ENCODE measurements at regions not wholly inside any gene's neighbourhood (a gene's known extent, or its start where the extent isn't known, plus 50 kb on each side); places are given as distances from the start of the nearest gene placed in this dataset.
"Not testable (repeated sequence)": the region's sequence is repeated elsewhere in the genome, so short reads cannot be mapped to it uniquely, and the experiment has no call there.

DNA sequence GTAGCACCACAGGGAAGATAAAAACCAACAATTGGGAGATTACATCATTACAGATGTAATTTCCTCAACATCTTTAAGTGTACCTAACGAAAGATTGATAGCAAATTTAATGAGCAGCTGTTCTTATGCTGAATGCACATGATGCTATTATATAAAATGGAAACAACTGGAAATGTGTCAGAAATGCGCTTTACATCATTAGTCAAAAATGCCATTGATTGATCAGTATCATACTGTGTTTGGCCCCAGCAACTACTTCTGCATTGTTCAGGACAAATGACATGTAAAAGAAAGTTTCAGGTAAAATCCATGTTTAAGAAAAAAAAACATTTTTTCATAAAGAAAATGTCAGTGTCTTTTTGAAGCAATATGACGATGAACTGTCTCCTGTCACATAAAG is 625.5 kb upstream of the MIR17HG start:
- Histone ChIP-seq H3K4me3 (ENCODE audit: control insufficient read depth in 1 of 7, extremely low read depth in 1 of 7, insufficient read depth in 4 of 7, low read depth in 2 of 7, low read length in 6 of 7) (no peak overlapping the region), H3K4me1 (ENCODE audit: control extremely low read depth in 1 of 4, control insufficient read depth in 4 of 4, insufficient read depth in 4 of 4, low read length in 3 of 4) (no peaks in the 10 kb centered on the region), H3K27ac (ENCODE audit: insufficient read depth in 1 of 2, low read depth in 1 of 2, low read length in 2 of 2, poor library complexity in 1 of 2, severe bottlenecking in 2 of 2) (no peak overlapping the region), H3K36me3 (ENCODE audit: control insufficient read depth in 4 of 4, insufficient read depth in 4 of 4, low read length in 3 of 4) (no peaks in the 10 kb centered on the region), H3K27me3 (replicated peaks in 2 of 5; ENCODE audit: control insufficient read depth in 4 of 5, insufficient read depth in 5 of 5, low read length in 4 of 5) (no peaks in the 10 kb centered on the region), H3K9me3 (ENCODE audit: control extremely low read depth in 1 of 5, control insufficient read depth in 4 of 5, insufficient read depth in 2 of 5, low read depth in 1 of 5, low read length in 4 of 5) (peaks cover 0 to 2% (median 0%) of the 10 kb centered on the region in 5 experiments)
- ChIA-PET CTCF (no interaction called here), POLR2A (no interaction called here)
- WGBS (ENCODE audit: insufficient coverage), result 100% methylated on average over 2 of the region's 3 CpGs
- no peak for DNase-seq

- Histone ChIP-seq H3K27me3 (replicated peaks in 2 of 5; ENCODE audit: control insufficient read depth in 4 of 5, insufficient read depth in 5 of 5, low read length in 4 of 5) (no peaks in the 10 kb centered on the region), H3K36me3 (ENCODE audit: control insufficient read depth in 4 of 4, insufficient read depth in 4 of 4, low read length in 3 of 4) (no peaks in the 10 kb centered on the region), H3K4me1 (ENCODE audit: control extremely low read depth in 1 of 4, control insufficient read depth in 4 of 4, insufficient read depth in 4 of 4, low read length in 3 of 4) (no peaks in the 10 kb centered on the region), H3K27ac (ENCODE audit: insufficient read depth in 1 of 2, low read depth in 1 of 2, low read length in 2 of 2, poor library complexity in 1 of 2, severe bottlenecking in 2 of 2) (no peak overlapping the region), H3K9me3 (ENCODE audit: control extremely low read depth in 1 of 5, control insufficient read depth in 4 of 5, insufficient read depth in 2 of 5, low read depth in 1 of 5, low read length in 4 of 5) (peaks cover 0 to 2% (median 0%) of the 10 kb centered on the region in 5 experiments), H3K4me3 (ENCODE audit: control insufficient read depth in 1 of 7, extremely low read depth in 1 of 7, insufficient read depth in 4 of 7, low read depth in 2 of 7, low read length in 6 of 7) (no peak overlapping the region)
- CTCF ChIA-PET, result no interaction called here
- WGBS (ENCODE audit: insufficient coverage), result no CpG with 5 or more reads among the region's 1 CpG
- POLR2A ChIA-PET, result no interaction called here
- DNase-seq, result no peak
Measured at GRCh38 chr13:90723381-90723780, 624.1 kb upstream of the MIR17HG start.

- Histone ChIP-seq H3K36me3 (ENCODE audit: control insufficient read depth in 4 of 4, insufficient read depth in 4 of 4, low read length in 3 of 4) (no peaks in the 10 kb centered on the region), H3K27me3 (replicated peaks in 2 of 5; ENCODE audit: control insufficient read depth in 4 of 5, insufficient read depth in 5 of 5, low read length in 4 of 5) (no peaks in the 10 kb centered on the region), H3K9me3 (ENCODE audit: control extremely low read depth in 1 of 5, control insufficient read depth in 4 of 5, insufficient read depth in 2 of 5, low read depth in 1 of 5, low read length in 4 of 5) (peaks cover 0 to 1% (median 0%) of the 10 kb centered on the region in 5 experiments), H3K4me1 (ENCODE audit: control extremely low read depth in 1 of 4, control insufficient read depth in 4 of 4, insufficient read depth in 4 of 4, low read length in 3 of 4) (no peaks in the 10 kb centered on the region), H3K27ac (ENCODE audit: insufficient read depth in 1 of 2, low read depth in 1 of 2, low read length in 2 of 2, poor library complexity in 1 of 2, severe bottlenecking in 2 of 2) (no peak overlapping the region), H3K4me3 (ENCODE audit: control insufficient read depth in 1 of 7, extremely low read depth in 1 of 7, insufficient read depth in 4 of 7, low read depth in 2 of 7, low read length in 6 of 7) (no peak overlapping the region)
- 100% methylated on average over 1 of the region's 2 CpGs for WGBS (ENCODE audit: insufficient coverage)
- CTCF ChIA-PET, result no interaction called here
- no peak for DNase-seq
- POLR2A ChIA-PET, result no interaction called here
Measured at GRCh38 chr13:90726375-90726774, 621.1 kb upstream of the MIR17HG start.

- Histone ChIP-seq H3K4me1 (ENCODE audit: control extremely low read depth in 1 of 4, control insufficient read depth in 4 of 4, insufficient read depth in 4 of 4, low read length in 3 of 4) (no peaks in the 10 kb centered on the region), H3K27ac (ENCODE audit: insufficient read depth in 1 of 2, low read depth in 1 of 2, low read length in 2 of 2, poor library complexity in 1 of 2, severe bottlenecking in 2 of 2) (no peak overlapping the region), H3K4me3 (ENCODE audit: control insufficient read depth in 1 of 7, extremely low read depth in 1 of 7, insufficient read depth in 4 of 7, low read depth in 2 of 7, low read length in 6 of 7) (no peak overlapping the region), H3K36me3 (ENCODE audit: control insufficient read depth in 4 of 4, insufficient read depth in 4 of 4, low read length in 3 of 4) (no peaks in the 10 kb centered on the region), H3K27me3 (replicated peaks in 2 of 5; ENCODE audit: control insufficient read depth in 4 of 5, insufficient read depth in 5 of 5, low read length in 4 of 5) (no peaks in the 10 kb centered on the region), H3K9me3 (ENCODE audit: control extremely low read depth in 1 of 5, control insufficient read depth in 4 of 5, insufficient read depth in 2 of 5, low read depth in 1 of 5, low read length in 4 of 5) (peaks cover 0 to 5% (median 0%) of the 10 kb centered on the region in 5 experiments)
- DNase-seq, result peak in 2 of 3 donors; percentile 10 to 16
- ChIA-PET CTCF (no interaction called here), POLR2A (no interaction called here)
- 92% methylated on average over 2 of the region's 2 CpGs for WGBS (ENCODE audit: insufficient coverage)
Measured at GRCh38 chr13:90732049-90732448, 615.4 kb upstream of the MIR17HG start.

DNA sequence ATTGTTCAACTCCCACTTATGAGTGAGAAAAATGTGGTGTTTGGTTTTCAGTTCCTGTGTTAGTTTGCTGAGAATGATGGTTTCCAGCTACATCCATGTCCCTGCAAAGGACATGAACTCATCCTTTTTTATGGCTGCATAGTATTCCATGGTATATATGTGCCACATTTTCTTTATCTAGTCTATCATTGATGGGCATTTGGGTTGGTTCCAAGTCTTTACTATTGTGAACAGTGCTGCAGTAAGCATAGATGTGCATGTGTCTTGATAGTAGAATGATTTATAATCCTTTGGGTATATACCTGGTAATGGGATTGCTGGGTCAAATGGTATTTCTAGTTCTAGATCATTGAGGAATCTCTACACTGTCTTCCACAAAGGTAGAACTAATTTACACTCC is 613.0 kb upstream of the MIR17HG start:
- H3K27ac ChIP-seq (ENCODE audit: insufficient read depth in 1 of 2, low read depth in 1 of 2, low read length in 2 of 2, poor library complexity in 1 of 2, severe bottlenecking in 2 of 2); H3K27me3 ChIP-seq (replicated peaks in 2 of 5; ENCODE audit: control insufficient read depth in 4 of 5, insufficient read depth in 5 of 5, low read length in 4 of 5); DNase-seq; H3K36me3 ChIP-seq (ENCODE audit: control insufficient read depth in 4 of 4, insufficient read depth in 4 of 4, low read length in 3 of 4); H3K9me3 ChIP-seq (ENCODE audit: control extremely low read depth in 1 of 5, control insufficient read depth in 4 of 5, insufficient read depth in 2 of 5, low read depth in 1 of 5, low read length in 4 of 5); H3K4me3 ChIP-seq (ENCODE audit: control insufficient read depth in 1 of 7, extremely low read depth in 1 of 7, insufficient read depth in 4 of 7, low read depth in 2 of 7, low read length in 6 of 7); POLR2A ChIA-PET; H3K4me1 ChIP-seq (ENCODE audit: control extremely low read depth in 1 of 4, control insufficient read depth in 4 of 4, insufficient read depth in 4 of 4, low read length in 3 of 4): not testable (repeated sequence)
- CTCF ChIA-PET, result interaction anchor here (1.0 kb wide), 1 partner anchor 25 kb away, joined by 3 read pairs; no protein-coding TSS in a partner anchor

- POLR2A ChIA-PET, result no interaction called here
- Histone ChIP-seq H3K9me3 (ENCODE audit: control extremely low read depth in 1 of 5, control insufficient read depth in 4 of 5, insufficient read depth in 2 of 5, low read depth in 1 of 5, low read length in 4 of 5) (peaks cover 0 to 1% (median 0%) of the 10 kb centered on the region in 5 experiments), H3K27me3 (replicated peaks in 2 of 5; ENCODE audit: control insufficient read depth in 4 of 5, insufficient read depth in 5 of 5, low read length in 4 of 5) (no peaks in the 10 kb centered on the region), H3K4me1 (ENCODE audit: control extremely low read depth in 1 of 4, control insufficient read depth in 4 of 4, insufficient read depth in 4 of 4, low read length in 3 of 4) (no peaks in the 10 kb centered on the region), H3K4me3 (ENCODE audit: control insufficient read depth in 1 of 7, extremely low read depth in 1 of 7, insufficient read depth in 4 of 7, low read depth in 2 of 7, low read length in 6 of 7) (no peak overlapping the region), H3K36me3 (ENCODE audit: control insufficient read depth in 4 of 4, insufficient read depth in 4 of 4, low read length in 3 of 4) (no peaks in the 10 kb centered on the region), H3K27ac (ENCODE audit: insufficient read depth in 1 of 2, low read depth in 1 of 2, low read length in 2 of 2, poor library complexity in 1 of 2, severe bottlenecking in 2 of 2) (no peak overlapping the region)
- CTCF ChIA-PET, result no interaction called here
- DNase-seq, result no peak
Measured at GRCh38 chr13:90738881-90739280, 608.6 kb upstream of the MIR17HG start.

DNA sequence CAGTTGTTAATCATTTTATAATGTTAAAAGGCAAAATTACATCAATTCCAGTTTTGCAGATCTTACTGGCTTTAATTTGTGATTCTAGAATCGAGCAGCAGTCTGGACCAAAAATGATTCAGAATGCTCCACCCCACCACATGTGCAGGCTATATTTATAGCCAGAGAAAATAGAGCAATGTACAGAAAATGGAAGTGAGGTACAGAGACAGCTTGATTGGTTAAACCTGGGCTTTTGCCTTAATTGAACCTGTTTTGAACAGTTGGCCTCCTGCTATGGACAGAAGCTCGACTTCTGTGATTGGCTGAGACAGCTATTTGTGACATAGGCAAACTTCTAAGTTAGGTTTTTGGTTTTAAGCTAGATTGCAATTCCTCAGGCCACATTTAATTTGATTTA is 607.4 kb upstream of the MIR17HG start:
- no peak for DNase-seq
- no peak overlapping the region for H3K27ac ChIP-seq (ENCODE audit: insufficient read depth in 1 of 2, low read depth in 1 of 2, low read length in 2 of 2, poor library complexity in 1 of 2, severe bottlenecking in 2 of 2)
- ChIA-PET CTCF (no interaction called here), POLR2A (no interaction called here)
- no CpG with 5 or more reads among the region's 2 CpGs for WGBS (ENCODE audit: insufficient coverage)
- no peaks in the 10 kb centered on the region for H3K36me3 ChIP-seq (ENCODE audit: control insufficient read depth in 4 of 4, insufficient read depth in 4 of 4, low read length in 3 of 4)
- no peak overlapping the region for H3K4me3 ChIP-seq (ENCODE audit: control insufficient read depth in 1 of 7, extremely low read depth in 1 of 7, insufficient read depth in 4 of 7, low read depth in 2 of 7, low read length in 6 of 7)
- H3K27me3 ChIP-seq (replicated peaks in 2 of 5; ENCODE audit: control insufficient read depth in 4 of 5, insufficient read depth in 5 of 5, low read length in 4 of 5), result no peaks in the 10 kb centered on the region
- H3K4me1 ChIP-seq (ENCODE audit: control extremely low read depth in 1 of 4, control insufficient read depth in 4 of 4, insufficient read depth in 4 of 4, low read length in 3 of 4), result no peaks in the 10 kb centered on the region
- H3K9me3 ChIP-seq (ENCODE audit: control extremely low read depth in 1 of 5, control insufficient read depth in 4 of 5, insufficient read depth in 2 of 5, low read depth in 1 of 5, low read length in 4 of 5), result peaks cover 0 to 1% (median 0%) of the 10 kb centered on the region in 5 experiments

- Histone ChIP-seq H3K36me3 (ENCODE audit: control insufficient read depth in 4 of 4, insufficient read depth in 4 of 4, low read length in 3 of 4) (no peaks in the 10 kb centered on the region), H3K9me3 (ENCODE audit: control extremely low read depth in 1 of 5, control insufficient read depth in 4 of 5, insufficient read depth in 2 of 5, low read depth in 1 of 5, low read length in 4 of 5) (no peaks in the 10 kb centered on the region), H3K4me3 (ENCODE audit: control insufficient read depth in 1 of 7, extremely low read depth in 1 of 7, insufficient read depth in 4 of 7, low read depth in 2 of 7, low read length in 6 of 7) (no peak overlapping the region), H3K27ac (ENCODE audit: insufficient read depth in 1 of 2, low read depth in 1 of 2, low read length in 2 of 2, poor library complexity in 1 of 2, severe bottlenecking in 2 of 2) (no peak overlapping the region), H3K4me1 (ENCODE audit: control extremely low read depth in 1 of 4, control insufficient read depth in 4 of 4, insufficient read depth in 4 of 4, low read length in 3 of 4) (no peaks in the 10 kb centered on the region), H3K27me3 (replicated peaks in 2 of 5; ENCODE audit: control insufficient read depth in 4 of 5, insufficient read depth in 5 of 5, low read length in 4 of 5) (no peaks in the 10 kb centered on the region)
- no peak for DNase-seq
- ChIA-PET POLR2A (no interaction called here), CTCF (no interaction called here)
Measured at GRCh38 chr13:90742381-90742780, 605.1 kb upstream of the MIR17HG start.
